HCT116 (cell line): ENCODE measurements at regions not wholly inside any gene's neighbourhood (a gene's known extent, or its start where the extent isn't known, plus 50 kb on each side); places are given as distances from the start of the nearest gene placed in this dataset.

ENCODE experiments used
- ATAC-seq: fragments of 200-7000 bp; cut with Tn5 transposase; 2 replicates; pipeline ENCODE4 v1.9.1; 2020; ENCODE audit warnings: mild to moderate bottlenecking, moderate library complexity
- BruUV-seq: library from RNA; stranded (reverse); fragments of 400-500 nt; replicated peaks from 2 replicates; lab custom pipeline; 2021; lab: Mats Ljungman, UMichigan
- CTCF ChIA-PET: fragments of 300-600 bp; sonication (Branson Sonifier 250); formaldehyde crosslinking; loops from one replicate; lab custom pipeline; 2021; ENCODE audit warnings: antibody characterized with exemption; lab: Charles Lee
- POLR2A ChIA-PET: fragments of 300-600, 350-600 bp; sonication (Branson Sonifier 250); formaldehyde crosslinking; loops from one replicate; lab custom pipeline; 2021; ENCODE audit warnings: antibody characterized with exemption; lab: Charles Lee
- RAD21 ChIA-PET, 2 experiments: fragments of 300-600 bp; sonication (Branson Sonifier 250); formaldehyde crosslinking; loops; one replicate each; lab custom pipeline; 2023; ENCODE audit warnings: low total read pairs in 2 of 2; ENCODE audit not compliant: uncharacterized antibody in 2 of 2, unreplicated experiment in 2 of 2, low non-redundant PET in 1 of 2; lab: Charles Lee
- DNase-seq: peaks from one replicate; pipeline ENCODE4 v3.0.0-alpha.2; 2010; ENCODE audit warnings: low read depth, low spot score
- H2AFZ ChIP-seq: fragments of 200-600 bp; shearing (Covaris generic), sonication (generic); 2 replicates; pipeline ENCODE4 v1.6.1; 2017; ENCODE audit warnings: low read depth, mixed run types, mixed read lengths, antibody characterized with exemption, low read length; ENCODE audit not compliant: poor library complexity, severe bottlenecking
- H3K27ac ChIP-seq: 2 replicates; pipeline ENCODE4 v1.5.1; 2012; ENCODE audit warnings: low read depth, low read length
- H3K27me3 ChIP-seq: fragments of 200-600 bp; sonication (generic); 2 replicates; pipeline ENCODE4 v1.6.1; 2016; ENCODE audit warnings: mixed run types, low read length, mixed read lengths; ENCODE audit not compliant: insufficient read depth
- H3K36me3 ChIP-seq, 2 experiments: fragments of 200-500 bp in 1 of 2; fragments of 200-600 bp in 1 of 2; sonication (Bioruptor generic) in 1 of 2; sonication (generic) in 1 of 2; 2 replicates each; pipeline versions ENCODE4 v1.5.1 to v1.6.1; 2014 to 2016; ENCODE audit warnings: low read length in 2 of 2, inconsistent platforms in 1 of 2, mixed read lengths in 1 of 2, mixed run types in 1 of 2; ENCODE audit not compliant: insufficient read depth in 2 of 2, control insufficient read depth in 1 of 2
- H3K4me1 ChIP-seq, 2 experiments: fragments of 200-600 bp in 1 of 2; sonication (generic) in 1 of 2; 2 replicates each; pipeline versions ENCODE4 v1.5.1 to v1.6.1; 2012 to 2017; ENCODE audit warnings: low read length in 2 of 2, inconsistent platforms in 1 of 2, mild to moderate bottlenecking in 1 of 2, mixed read lengths in 1 of 2, mixed run types in 1 of 2, moderate library complexity in 1 of 2; ENCODE audit not compliant: insufficient read depth in 2 of 2, control insufficient read depth in 1 of 2
- H3K4me2 ChIP-seq: fragments of 200-600 bp; sonication (generic); 2 replicates; pipeline ENCODE4 v1.6.1; 2017; ENCODE audit warnings: mixed run types, low read length, mixed read lengths
- H3K4me3 ChIP-seq, 2 experiments: fragments of 200-600 bp in 1 of 2; sonication (generic) in 1 of 2; replicated peaks in 1 of 2; 2 replicates each; pipeline ENCODE4 v1.5.1; 2011 to 2016; ENCODE audit warnings: low read length in 2 of 2, control low read depth in 1 of 2, low read depth in 1 of 2, mild to moderate bottlenecking in 1 of 2, mixed read lengths in 1 of 2, mixed run types in 1 of 2
- H3K79me2 ChIP-seq: fragments of 200-600 bp; sonication (generic); 2 replicates; pipeline ENCODE4 v1.6.1; 2017; ENCODE audit warnings: mild to moderate bottlenecking, mixed run types, low read length, moderate library complexity, mixed read lengths; ENCODE audit not compliant: insufficient read depth
- H3K9ac ChIP-seq: fragments of 200-600 bp; sonication (generic); 2 replicates; pipeline ENCODE4 v1.6.1; 2016; ENCODE audit warnings: low read length, mixed read lengths
- H3K9me2 ChIP-seq: fragments of 200-600 bp; sonication (generic), shearing (Covaris generic); 2 replicates; pipeline ENCODE4 v1.6.1; 2017; ENCODE audit warnings: mixed run types, mild to moderate bottlenecking, moderate library complexity; ENCODE audit not compliant: insufficient read depth
- H3K9me3 ChIP-seq, 2 experiments: fragments of 200-500 bp in 1 of 2; fragments of 200-600 bp in 1 of 2; sonication (Bioruptor generic) in 1 of 2; sonication (generic) in 1 of 2; 2 replicates each; pipeline ENCODE4 v1.6.1; 2014 to 2017; ENCODE audit warnings: low read length in 2 of 2, mixed read lengths in 2 of 2, inconsistent platforms in 1 of 2, low read depth in 1 of 2, mild to moderate bottlenecking in 1 of 2, mixed run types in 1 of 2, moderate library complexity in 1 of 2; ENCODE audit not compliant: control insufficient read depth in 1 of 2, insufficient read depth in 1 of 2
- H4K20me1 ChIP-seq: fragments of 200-600 bp; sonication (generic), shearing (Covaris generic); 2 replicates; pipeline ENCODE4 v1.6.1; 2017; ENCODE audit warnings: mixed run types, mild to moderate bottlenecking, moderate library complexity; ENCODE audit not compliant: insufficient read depth
- CBX3 ChIP-seq: IDR thresholded peaks from 2 replicates; pipeline ENCODE4 v1.6.1; 2012; ENCODE audit warnings: low read depth
- CEBPB ChIP-seq: IDR thresholded peaks from 2 replicates; pipeline ENCODE4 v1.6.1; 2012; ENCODE audit warnings: low read depth
- EGR1 ChIP-seq: IDR thresholded peaks from 2 replicates; pipeline ENCODE4 v1.6.1; 2012; ENCODE audit warnings: low read depth
- ELF1 ChIP-seq: IDR thresholded peaks from 2 replicates; pipeline ENCODE4 v1.6.1; 2012; ENCODE audit warnings: low read depth, borderline replicate concordance
- JUND ChIP-seq: IDR thresholded peaks from 2 replicates; pipeline ENCODE4 v1.6.1; 2012
- POLR2AphosphoS5 ChIP-seq: IDR thresholded peaks from 2 replicates; pipeline ENCODE4 v1.6.1; 2011; ENCODE audit warnings: mild to moderate bottlenecking, low read depth, low read length, moderate library complexity
- SIN3A ChIP-seq: IDR thresholded peaks from 2 replicates; pipeline ENCODE4 v1.6.1; 2012; ENCODE audit warnings: low read depth
- SP1 ChIP-seq: IDR thresholded peaks from 2 replicates; pipeline ENCODE4 v1.6.1; 2012; ENCODE audit warnings: low read depth
- YY1 ChIP-seq: IDR thresholded peaks from 2 replicates; pipeline ENCODE4 v1.6.1; 2011; ENCODE audit warnings: low read length, low read depth, moderate library complexity, mild to moderate bottlenecking; ENCODE audit not compliant: insufficient replicate concordance; ENCODE audit errors: extremely low read depth
- ZFX ChIP-seq: fragments of 450-650 bp; IDR thresholded peaks from 2 replicates; pipeline ENCODE4 v1.6.1; 2017
- intact Hi-C: fragments of 100-400 bp; cut with micrococcal nuclease; formaldehyde crosslinking; loops from 2 replicates; pipeline ENCODE4 v1.10.0; 2022
- TF ChIP-seq, protein P1 (sequence below), 3 experiments: fragments of 200-600 bp in 1 of 3; sonication (generic) in 1 of 3; IDR thresholded peaks in 2 of 3; conservative IDR thresholded peaks in 1 of 3; 2 replicates each; pipeline ENCODE4 v1.5.1; 2012 to 2017; ENCODE audit warnings: low read depth in 2 of 3, low read length in 2 of 3, antibody characterized with exemption in 1 of 3, borderline replicate concordance in 1 of 3, control low read depth in 1 of 3, mild to moderate bottlenecking in 1 of 3, mixed read lengths in 1 of 3, mixed run types in 1 of 3, moderate library complexity in 1 of 3; ENCODE audit not compliant: insufficient read depth in 1 of 3
- TF ChIP-seq, protein P2 (sequence below): IDR thresholded peaks from 2 replicates; pipeline ENCODE4 v1.6.1; 2011; ENCODE audit warnings: mild to moderate bottlenecking, low read length, moderate library complexity; ENCODE audit not compliant: insufficient replicate concordance; ENCODE audit errors: extremely low read depth
- TF ChIP-seq, protein P3 (sequence below): IDR thresholded peaks from 2 replicates; pipeline ENCODE4 v1.6.1; 2012; ENCODE audit warnings: low read depth

DNA sequence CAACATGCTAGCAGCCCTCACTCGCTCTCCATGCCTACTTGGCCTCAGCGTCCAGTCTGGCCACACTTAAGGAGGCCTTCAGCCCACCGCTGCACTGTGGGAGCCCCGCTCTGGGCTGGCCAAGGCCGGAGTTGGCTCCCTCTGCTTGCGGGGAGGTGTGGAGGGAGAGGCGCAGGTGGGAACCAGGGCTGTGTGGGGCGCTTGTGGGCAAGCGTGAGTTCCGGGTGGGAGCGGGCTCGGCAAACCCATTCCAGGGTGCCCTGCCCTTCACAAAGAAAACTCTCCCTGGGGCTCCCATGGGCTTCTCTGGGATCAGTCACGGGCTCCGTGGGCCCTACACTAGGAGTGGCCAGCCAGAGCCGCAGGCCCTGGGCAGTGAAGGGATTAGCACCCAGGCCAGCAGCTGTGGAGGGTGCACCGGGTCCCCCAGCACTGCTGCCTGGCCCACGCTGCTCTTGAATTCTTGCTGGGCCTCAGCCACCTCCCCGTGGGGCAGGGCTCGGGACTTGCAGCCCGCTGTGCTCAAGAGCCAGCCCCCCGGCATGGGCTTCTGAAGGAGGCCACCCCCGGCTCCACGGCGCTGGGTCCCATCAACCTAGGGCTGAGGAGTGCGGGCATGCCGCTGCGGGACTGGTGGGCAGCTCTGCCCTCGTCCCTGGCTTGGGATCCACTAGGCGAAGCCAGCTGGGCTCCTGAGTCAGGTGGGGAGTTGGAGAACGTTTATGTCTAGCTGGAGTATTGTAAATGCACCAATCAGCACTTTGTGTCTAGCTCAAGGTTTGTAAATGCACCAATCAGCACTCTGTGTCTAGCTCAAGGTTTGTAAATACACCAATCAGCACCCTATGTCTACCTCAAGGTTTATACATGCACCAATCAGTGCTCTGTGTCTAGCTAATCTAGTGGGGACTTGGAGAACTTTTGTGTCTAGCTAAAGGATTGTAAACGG, 273.6 kb upstream of the SULF2 start:
- H4K20me1 ChIP-seq: no peaks in the 10 kb centered on the region
- H3K36me3 ChIP-seq: no peaks in the 10 kb centered on the region
- RAD21 ChIA-PET: no interaction called here
- no peak overlapping the region for H3K9ac ChIP-seq
- H2AFZ ChIP-seq: no peak overlapping the region
- CTCF ChIA-PET: no interaction called here
- no peak overlapping the region for H3K4me2 ChIP-seq
- H3K27me3 ChIP-seq: no peaks in the 10 kb centered on the region
- TF ChIP-seq, protein P1, sequence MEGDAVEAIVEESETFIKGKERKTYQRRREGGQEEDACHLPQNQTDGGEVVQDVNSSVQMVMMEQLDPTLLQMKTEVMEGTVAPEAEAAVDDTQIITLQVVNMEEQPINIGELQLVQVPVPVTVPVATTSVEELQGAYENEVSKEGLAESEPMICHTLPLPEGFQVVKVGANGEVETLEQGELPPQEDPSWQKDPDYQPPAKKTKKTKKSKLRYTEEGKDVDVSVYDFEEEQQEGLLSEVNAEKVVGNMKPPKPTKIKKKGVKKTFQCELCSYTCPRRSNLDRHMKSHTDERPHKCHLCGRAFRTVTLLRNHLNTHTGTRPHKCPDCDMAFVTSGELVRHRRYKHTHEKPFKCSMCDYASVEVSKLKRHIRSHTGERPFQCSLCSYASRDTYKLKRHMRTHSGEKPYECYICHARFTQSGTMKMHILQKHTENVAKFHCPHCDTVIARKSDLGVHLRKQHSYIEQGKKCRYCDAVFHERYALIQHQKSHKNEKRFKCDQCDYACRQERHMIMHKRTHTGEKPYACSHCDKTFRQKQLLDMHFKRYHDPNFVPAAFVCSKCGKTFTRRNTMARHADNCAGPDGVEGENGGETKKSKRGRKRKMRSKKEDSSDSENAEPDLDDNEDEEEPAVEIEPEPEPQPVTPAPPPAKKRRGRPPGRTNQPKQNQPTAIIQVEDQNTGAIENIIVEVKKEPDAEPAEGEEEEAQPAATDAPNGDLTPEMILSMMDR (IDR thresholded peaks at IDR 0.05 in 2 of 3, conservative IDR thresholded peaks at IDR 0.05 in 1 of 3; ENCODE audit: borderline replicate concordance in 1 of 3, insufficient read depth in 1 of 3, low read depth in 2 of 3, low read length in 2 of 3): no peak
- no peak for TF ChIP-seq ZFX
- no peak for TF ChIP-seq EGR1
- TF ChIP-seq SIN3A: no peak
- TF ChIP-seq JUND: no peak
- TF ChIP-seq YY1: no peak
- no peak for TF ChIP-seq CBX3
- no peak for TF ChIP-seq CEBPB
- TF ChIP-seq SP1: no peak
- TF ChIP-seq, protein P2, sequence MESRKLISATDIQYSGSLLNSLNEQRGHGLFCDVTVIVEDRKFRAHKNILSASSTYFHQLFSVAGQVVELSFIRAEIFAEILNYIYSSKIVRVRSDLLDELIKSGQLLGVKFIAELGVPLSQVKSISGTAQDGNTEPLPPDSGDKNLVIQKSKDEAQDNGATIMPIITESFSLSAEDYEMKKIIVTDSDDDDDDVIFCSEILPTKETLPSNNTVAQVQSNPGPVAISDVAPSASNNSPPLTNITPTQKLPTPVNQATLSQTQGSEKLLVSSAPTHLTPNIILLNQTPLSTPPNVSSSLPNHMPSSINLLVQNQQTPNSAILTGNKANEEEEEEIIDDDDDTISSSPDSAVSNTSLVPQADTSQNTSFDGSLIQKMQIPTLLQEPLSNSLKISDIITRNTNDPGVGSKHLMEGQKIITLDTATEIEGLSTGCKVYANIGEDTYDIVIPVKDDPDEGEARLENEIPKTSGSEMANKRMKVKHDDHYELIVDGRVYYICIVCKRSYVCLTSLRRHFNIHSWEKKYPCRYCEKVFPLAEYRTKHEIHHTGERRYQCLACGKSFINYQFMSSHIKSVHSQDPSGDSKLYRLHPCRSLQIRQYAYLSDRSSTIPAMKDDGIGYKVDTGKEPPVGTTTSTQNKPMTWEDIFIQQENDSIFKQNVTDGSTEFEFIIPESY: no peak
- TF ChIP-seq, protein P3, sequence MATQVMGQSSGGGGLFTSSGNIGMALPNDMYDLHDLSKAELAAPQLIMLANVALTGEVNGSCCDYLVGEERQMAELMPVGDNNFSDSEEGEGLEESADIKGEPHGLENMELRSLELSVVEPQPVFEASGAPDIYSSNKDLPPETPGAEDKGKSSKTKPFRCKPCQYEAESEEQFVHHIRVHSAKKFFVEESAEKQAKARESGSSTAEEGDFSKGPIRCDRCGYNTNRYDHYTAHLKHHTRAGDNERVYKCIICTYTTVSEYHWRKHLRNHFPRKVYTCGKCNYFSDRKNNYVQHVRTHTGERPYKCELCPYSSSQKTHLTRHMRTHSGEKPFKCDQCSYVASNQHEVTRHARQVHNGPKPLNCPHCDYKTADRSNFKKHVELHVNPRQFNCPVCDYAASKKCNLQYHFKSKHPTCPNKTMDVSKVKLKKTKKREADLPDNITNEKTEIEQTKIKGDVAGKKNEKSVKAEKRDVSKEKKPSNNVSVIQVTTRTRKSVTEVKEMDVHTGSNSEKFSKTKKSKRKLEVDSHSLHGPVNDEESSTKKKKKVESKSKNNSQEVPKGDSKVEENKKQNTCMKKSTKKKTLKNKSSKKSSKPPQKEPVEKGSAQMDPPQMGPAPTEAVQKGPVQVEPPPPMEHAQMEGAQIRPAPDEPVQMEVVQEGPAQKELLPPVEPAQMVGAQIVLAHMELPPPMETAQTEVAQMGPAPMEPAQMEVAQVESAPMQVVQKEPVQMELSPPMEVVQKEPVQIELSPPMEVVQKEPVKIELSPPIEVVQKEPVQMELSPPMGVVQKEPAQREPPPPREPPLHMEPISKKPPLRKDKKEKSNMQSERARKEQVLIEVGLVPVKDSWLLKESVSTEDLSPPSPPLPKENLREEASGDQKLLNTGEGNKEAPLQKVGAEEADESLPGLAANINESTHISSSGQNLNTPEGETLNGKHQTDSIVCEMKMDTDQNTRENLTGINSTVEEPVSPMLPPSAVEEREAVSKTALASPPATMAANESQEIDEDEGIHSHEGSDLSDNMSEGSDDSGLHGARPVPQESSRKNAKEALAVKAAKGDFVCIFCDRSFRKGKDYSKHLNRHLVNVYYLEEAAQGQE: no peak
- no peak for TF ChIP-seq ELF1
- no peak for TF ChIP-seq POLR2AphosphoS5
- BruUV-seq: no TSS peak
- DNase-seq (no peak), ATAC-seq (no peak)
- H3K4me3 ChIP-seq: no peak overlapping the region
- H3K27ac ChIP-seq: no peak overlapping the region
- no peaks in the 10 kb centered on the region for H3K9me3 ChIP-seq
- no peaks in the 10 kb centered on the region for H3K9me2 ChIP-seq
- no peaks in the 10 kb centered on the region for H3K79me2 ChIP-seq
- H3K4me1 ChIP-seq: no peaks in the 10 kb centered on the region
- POLR2A ChIA-PET: no interaction called here
- intact Hi-C loops: no loop called here
